GM19240 (cell line): ENCODE measurements at regions not wholly inside any gene's neighbourhood (a gene's known extent, or its start where the extent isn't known, plus 50 kb on each side); places are given as distances from the start of the nearest gene placed in this dataset.

ENCODE experiments used
- DNase-seq: peaks from one replicate; pipeline ENCODE4 v3.0.0; 2011; ENCODE audit warnings: low spot score; ENCODE audit not compliant: insufficient read length

- DNase-seq = no peak
These were observed 1217.6 kb upstream of the GJE1 start for GRCh38 chr6:140915103-140915502.

GRCh38 chr6:140912686-140913085 is 1220.0 kb upstream of the GJE1 start:
- DNase-seq = no peak

DNA sequence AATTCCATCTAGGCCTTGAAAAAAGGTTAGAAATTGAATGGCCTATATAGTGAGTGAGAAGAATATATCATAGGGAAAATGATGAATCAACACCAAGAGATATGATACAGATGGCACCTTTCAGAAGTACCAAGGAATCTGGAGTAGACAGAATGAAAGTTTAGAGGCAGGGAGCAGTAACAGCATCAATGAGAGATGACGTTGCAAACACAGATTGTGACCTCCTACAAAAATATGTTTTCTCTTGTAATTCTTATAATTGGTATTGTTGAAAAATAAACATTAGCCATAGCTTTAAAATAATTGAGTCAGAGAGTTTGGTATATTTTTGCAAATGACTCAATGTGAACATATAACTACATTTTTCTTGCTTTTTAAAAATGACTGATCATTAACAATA is 1223.1 kb upstream of the GJE1 start:
- no peak for DNase-seq

- DNase-seq = no peak
These were observed 1223.6 kb upstream of the GJE1 start for GRCh38 chr6:140909156-140909555.

- DNase-seq = no peak
These were observed 1224.2 kb upstream of the GJE1 start for GRCh38 chr6:140908505-140908904.

- DNase-seq = no peak
These were observed 1225.5 kb upstream of the GJE1 start for GRCh38 chr6:140907235-140907634.

DNA sequence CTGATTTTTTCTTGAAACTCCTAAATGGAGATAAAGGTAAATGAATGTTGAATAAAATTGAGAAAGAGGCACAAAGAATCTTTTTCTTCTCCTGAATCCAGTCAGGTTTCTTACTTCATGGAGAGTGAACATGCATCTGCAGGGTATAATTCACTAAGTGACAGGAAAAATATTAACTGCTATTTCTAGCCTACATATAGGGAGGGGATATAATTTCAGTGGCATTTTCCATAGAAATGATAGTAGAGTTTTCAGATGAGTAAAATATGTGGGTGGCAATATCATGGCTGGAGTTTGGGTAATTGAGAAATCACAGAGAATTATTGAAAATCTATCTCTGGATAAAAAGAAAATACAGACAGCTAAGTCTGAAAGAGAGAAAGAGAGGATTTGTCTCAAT is 1227.0 kb upstream of the GJE1 start:
- no peak for DNase-seq

DNA sequence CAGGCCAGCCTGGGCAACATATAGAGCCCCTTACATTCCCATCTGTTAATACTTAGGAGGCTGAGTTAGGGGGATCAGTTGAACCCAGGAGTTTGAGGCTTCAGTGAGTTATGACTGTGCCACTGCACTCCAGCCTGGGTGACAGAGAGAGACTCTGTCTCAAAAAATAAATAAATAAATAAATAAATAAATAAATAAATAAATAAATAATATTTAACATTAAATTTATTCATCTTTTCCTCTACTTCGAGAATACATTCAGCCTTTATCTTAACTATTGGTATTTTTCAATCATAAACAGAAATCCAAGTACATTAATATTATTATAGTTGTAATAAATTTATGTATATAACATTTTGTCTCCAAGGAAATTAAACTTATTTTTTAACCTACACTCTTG is 1227.7 kb upstream of the GJE1 start:
- DNase-seq = no peak

GRCh38 chr6:140897804-140898573 is 1234.7 kb upstream of the GJE1 start:
- DNase-seq = no peak

DNA sequence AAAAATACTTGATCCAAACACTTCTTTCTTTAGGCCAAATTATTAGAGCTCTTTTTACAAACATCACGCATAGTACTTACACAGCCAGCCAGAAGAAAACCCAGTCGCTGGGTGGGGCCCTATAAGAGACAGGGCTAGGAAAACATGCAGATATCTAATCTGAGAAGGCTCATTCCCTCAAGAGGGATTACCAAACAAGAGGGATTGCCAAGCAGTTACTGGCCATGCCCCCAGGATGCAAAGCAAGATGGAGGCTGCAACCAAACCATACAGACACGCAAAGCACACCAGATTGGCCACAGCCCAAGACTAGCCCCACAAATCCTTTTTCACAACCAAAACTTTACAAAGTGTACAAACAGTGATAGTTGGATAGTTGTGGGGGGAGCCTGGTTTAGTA is 1235.4 kb upstream of the GJE1 start:
- no peak for DNase-seq

- no peak for DNase-seq
These were observed 1239.3 kb upstream of the GJE1 start for GRCh38 chr6:140893432-140893831.

GRCh38 chr6:140879946-140880345 is 1252.8 kb upstream of the GJE1 start:
- DNase-seq = no peak

GRCh38 chr6:140874066-140874465 is 1258.7 kb upstream of the GJE1 start:
- DNase-seq = no peak

DNA sequence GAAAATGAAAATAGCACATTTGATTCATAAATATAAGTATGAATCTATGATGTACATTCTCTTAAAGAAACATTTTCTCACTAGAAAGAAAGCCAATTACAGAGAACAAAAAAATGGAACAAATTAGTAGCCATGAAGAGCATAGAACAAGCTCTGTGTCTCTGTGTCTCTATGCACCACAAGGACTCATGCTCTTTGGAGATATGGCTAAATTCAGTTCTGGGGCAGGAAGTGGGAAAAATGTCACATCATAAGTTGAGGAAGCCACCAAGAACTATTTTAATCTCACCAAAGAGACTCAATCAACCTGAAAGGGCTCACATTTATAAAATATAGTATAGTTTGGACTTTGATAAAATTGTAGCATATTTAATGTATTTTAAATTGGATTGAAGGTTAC is 1259.8 kb upstream of the GJE1 start:
- DNase-seq = no peak

GRCh38 chr6:140871911-140872310 is 1260.8 kb upstream of the GJE1 start:
- DNase-seq = no peak

DNA sequence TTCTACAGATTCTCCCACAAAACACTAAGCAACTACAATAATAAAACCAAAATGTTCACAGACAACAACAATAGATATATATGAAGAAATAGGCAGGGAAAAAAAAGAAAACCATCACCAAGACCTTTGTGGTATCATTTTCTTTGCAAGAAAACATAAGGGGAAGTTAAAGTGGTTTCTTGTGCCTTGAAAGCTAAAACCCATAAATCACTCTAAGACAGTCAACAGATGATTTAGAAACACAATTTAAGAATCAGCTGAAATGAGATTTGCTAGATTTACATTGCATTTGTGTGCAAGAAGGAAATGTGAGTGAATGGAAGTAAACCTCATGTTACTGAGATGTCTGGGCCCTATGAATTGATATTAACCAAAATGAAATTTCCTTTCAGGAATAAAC is 1265.4 kb upstream of the GJE1 start:
- DNase-seq = no peak

GRCh38 chr6:140858381-140858971 is 1274.2 kb upstream of the GJE1 start:
- DNase-seq = no peak

GRCh38 chr6:140857739-140858380 is 1274.9 kb upstream of the GJE1 start:
- DNase-seq = no peak

- no peak for DNase-seq
These were observed 1277.2 kb upstream of the GJE1 start for GRCh38 chr6:140855520-140855919.

GRCh38 chr6:140854318-140854717 is 1278.4 kb upstream of the GJE1 start:
- no peak for DNase-seq

DNA sequence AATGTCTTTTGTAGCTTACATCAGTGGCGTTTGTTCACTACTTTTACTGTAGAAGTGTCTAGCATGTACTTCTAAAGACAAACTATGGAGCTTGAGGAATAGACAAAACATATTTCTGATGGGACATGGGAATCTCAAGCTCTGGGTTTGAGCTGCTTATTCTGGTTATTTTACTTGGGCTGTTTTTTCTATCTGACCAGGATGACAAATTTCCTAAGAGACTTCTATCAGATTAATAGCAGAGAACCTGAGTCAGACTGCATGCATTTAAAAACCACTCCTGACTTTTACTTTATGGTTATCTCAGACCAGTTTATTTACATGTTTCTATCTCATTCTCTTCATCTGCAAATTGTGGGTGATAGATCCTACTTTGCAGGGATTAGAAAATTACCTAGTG is 1282.3 kb upstream of the GJE1 start:
- DNase-seq = no peak

DNA sequence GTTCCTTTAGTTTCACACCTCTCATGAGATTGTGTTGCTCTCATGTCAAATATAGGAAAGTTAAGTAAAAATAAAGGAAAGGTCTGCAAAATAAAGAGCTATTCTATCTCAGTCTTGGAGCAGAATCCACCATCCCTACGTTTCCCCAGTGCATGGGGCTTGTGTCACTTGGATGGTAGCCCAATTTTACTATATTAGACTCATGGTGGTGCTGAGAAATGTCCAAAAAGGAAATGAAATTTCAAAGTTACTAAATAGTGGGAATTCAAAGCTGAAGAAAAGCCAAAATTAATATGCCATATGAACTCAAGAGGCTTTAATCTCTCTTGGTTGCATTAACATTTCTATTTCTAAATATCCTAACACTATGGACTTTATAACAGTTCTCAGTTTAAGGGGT is 1283.3 kb upstream of the GJE1 start:
- DNase-seq = no peak

- no peak for DNase-seq
These were observed 1285.5 kb upstream of the GJE1 start for GRCh38 chr6:140847262-140847645.
